Stomach (tissue), 8 donors: ENCODE measurements at regions not wholly inside any gene's neighbourhood (a gene's known extent, or its start where the extent isn't known, plus 50 kb on each side); places are given as distances from the start of the nearest gene placed in this dataset.

Experiments used
- DNase-seq, 2 donors: peaks; one replicate each; pipeline versions ENCODE4 v3.0.0 to v3.0.0-alpha.2; 2013 to 2019
- H3K27ac ChIP-seq, 5 donors: fragments of 200-600 bp in 4 of 5; sonication (generic) in 4 of 5; one replicate each; pipeline ENCODE4 v1.5.1; 2013 to 2019; ENCODE audit warnings: mild to moderate bottlenecking in 1 of 5, moderate library complexity in 1 of 5
- H3K27me3 ChIP-seq, 3 donors: fragments of 200-600 bp; sonication (generic); one replicate each; pipeline ENCODE4 v1.5.1; 2017 to 2019; ENCODE audit warnings: mixed run types in 1 of 3
- H3K36me3 ChIP-seq, 4 donors: fragments of 200-600 bp; sonication (generic); 1 replicate in 3 of 4; 2 replicates in 1 of 4; pipeline ENCODE4 v1.5.1; 2016 to 2019
- H3K4me1 ChIP-seq, 4 donors: fragments of 200-600 bp; sonication (generic); one replicate each; pipeline ENCODE4 v1.5.1; 2016 to 2019
- H3K4me3 ChIP-seq, 4 donors: fragments of 200-600 bp; sonication (generic) in 3 of 4; one replicate each; pipeline ENCODE4 v1.5.1; 2016 to 2019; ENCODE audit warnings: mild to moderate bottlenecking in 1 of 4
- H3K9me3 ChIP-seq, 4 donors: fragments of 200-600 bp; sonication (generic); one replicate each; pipeline ENCODE4 v1.5.1; 2016 to 2019
- EP300 ChIP-seq: sonication (generic); formaldehyde crosslinking; IDR thresholded peaks from one replicate; pipeline ENCODE4 v1.6.1; 2017; ENCODE audit warnings: antibody characterized with exemption
- POLR2A ChIP-seq, 4 donors: fragments of 450-650 bp; IDR thresholded peaks; one replicate each; pipeline ENCODE4 v1.6.1; 2016; ENCODE audit warnings: antibody characterized with exemption in 4 of 4, control low read depth in 2 of 4, mild to moderate bottlenecking in 1 of 4, moderate library complexity in 1 of 4
- POLR2AphosphoS5 ChIP-seq, 3 donors: sonication (generic); formaldehyde crosslinking; IDR thresholded peaks; one replicate each; pipeline ENCODE4 v1.6.1; 2016; ENCODE audit warnings: antibody characterized with exemption in 3 of 3
- WGBS, 5 donors: extraction: QIAGEN DNeasy Blood & Tissue Kit in 3 of 5; methylation state at CpG; one replicate each; pipeline versions ENCODE4 v1.1.5 to v1.1.7; 2013 to 2018; 5-methylcytosine and 5-hydroxymethylcytosine counted together
- intact Hi-C: fragments of 100-400 bp; cut with DNase I; formaldehyde crosslinking; loops from one replicate; pipeline ENCODE4 v1.15.1; 2023; ENCODE audit warnings: low total_unique reads
- TF ChIP-seq, protein P1 (sequence below), 7 experiments: fragments of 450-650 bp in 4 of 7; fragments of 200-600 bp in 3 of 7; sonication (generic) in 3 of 7; IDR thresholded peaks; one replicate each; pipeline ENCODE4 v1.5.1; 2016 to 2019; ENCODE audit warnings: antibody characterized with exemption in 7 of 7, control low read depth in 2 of 7, mild to moderate bottlenecking in 1 of 7
- donor health status: healthy with polysubstance abuse.
- donor health status: Bipolar disorder and iron deficiency.
- donor health status: healthy.

DNA sequence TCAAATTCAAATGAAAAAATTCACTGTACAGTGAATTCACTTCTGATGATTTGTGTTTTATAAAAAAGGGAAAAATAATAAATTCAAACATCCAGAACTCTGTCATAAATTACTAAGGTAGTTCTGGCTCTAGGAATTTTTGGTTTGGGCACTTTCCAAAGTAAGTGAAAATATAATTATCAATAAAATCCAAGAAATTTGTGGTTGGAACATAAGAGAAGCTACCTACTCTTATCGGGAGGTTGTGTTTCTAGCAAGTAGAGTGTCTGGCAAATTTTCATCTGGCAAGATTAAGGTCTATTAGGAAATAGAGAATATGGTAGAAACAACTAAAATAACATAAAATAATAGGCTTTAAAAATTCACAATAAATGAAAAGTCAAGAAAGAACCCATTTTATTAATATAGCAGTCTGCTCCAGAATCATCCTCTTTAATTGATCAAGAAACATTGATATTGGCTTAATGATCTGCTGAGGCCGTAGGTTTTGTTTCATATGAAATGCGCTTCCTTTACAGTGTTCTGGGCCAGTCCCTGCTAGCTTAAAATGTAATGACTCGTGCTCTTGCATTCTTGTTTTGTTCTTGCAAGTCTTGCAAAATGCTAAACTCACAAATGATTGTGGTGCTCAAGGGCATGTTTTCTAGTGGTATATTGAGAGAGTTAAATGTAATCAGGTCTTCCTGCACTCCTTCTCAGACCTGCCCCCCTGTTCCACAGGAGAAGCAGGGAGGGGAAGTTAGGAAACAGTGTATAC is 331.4 kb downstream of the RAPGEF2 start:
- Histone ChIP-seq H3K4me1 (peaks cover 0 to 1% (median under 1%) of the 10 kb centered on the region in 4 donors), H3K27ac (no peak overlapping the region), H3K27me3 (no peaks in the 10 kb centered on the region), H3K9me3 (no peaks in the 10 kb centered on the region), H3K36me3 (no peaks in the 10 kb centered on the region), H3K4me3 (no peak overlapping the region)
- intact Hi-C loops: no loop called here
- DNase-seq: no peak
- TF ChIP-seq, protein P1, sequence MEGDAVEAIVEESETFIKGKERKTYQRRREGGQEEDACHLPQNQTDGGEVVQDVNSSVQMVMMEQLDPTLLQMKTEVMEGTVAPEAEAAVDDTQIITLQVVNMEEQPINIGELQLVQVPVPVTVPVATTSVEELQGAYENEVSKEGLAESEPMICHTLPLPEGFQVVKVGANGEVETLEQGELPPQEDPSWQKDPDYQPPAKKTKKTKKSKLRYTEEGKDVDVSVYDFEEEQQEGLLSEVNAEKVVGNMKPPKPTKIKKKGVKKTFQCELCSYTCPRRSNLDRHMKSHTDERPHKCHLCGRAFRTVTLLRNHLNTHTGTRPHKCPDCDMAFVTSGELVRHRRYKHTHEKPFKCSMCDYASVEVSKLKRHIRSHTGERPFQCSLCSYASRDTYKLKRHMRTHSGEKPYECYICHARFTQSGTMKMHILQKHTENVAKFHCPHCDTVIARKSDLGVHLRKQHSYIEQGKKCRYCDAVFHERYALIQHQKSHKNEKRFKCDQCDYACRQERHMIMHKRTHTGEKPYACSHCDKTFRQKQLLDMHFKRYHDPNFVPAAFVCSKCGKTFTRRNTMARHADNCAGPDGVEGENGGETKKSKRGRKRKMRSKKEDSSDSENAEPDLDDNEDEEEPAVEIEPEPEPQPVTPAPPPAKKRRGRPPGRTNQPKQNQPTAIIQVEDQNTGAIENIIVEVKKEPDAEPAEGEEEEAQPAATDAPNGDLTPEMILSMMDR (IDR thresholded peaks at IDR 0.05): no peak
- TF ChIP-seq POLR2AphosphoS5 (IDR thresholded peaks at IDR 0.05): no peak
- TF ChIP-seq EP300: no peak
- no peak for TF ChIP-seq POLR2A (IDR thresholded peaks at IDR 0.05)
- 66 to 87% (median 77%) methylated on average over 4 of the region's 4 CpGs for WGBS, 5 donors

DNA sequence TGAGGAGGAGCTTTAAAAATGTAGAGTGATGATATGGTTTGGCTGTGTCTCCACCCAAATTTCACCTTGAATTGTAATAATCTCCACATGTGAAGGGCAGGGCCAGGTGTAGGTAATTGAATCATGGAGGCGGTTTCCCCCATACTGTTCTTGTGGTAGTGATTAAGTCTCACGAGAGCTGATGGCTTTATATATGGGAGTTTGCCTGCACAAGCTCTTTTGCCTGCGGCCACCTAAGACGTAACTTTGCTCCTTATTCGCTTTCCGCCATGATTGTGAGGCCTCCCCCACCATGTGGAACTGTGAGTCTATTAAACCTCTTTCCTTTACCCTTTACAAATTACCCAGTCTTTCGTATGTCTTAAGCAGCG is 332.0 kb downstream of the RAPGEF2 start:
- no peaks in the 10 kb centered on the region for H3K9me3 ChIP-seq
- 91 to 95% (median 93%) methylated on average over 8 of the region's 8 CpGs for WGBS, 5 donors
- H3K4me3 ChIP-seq: no peak overlapping the region
- DNase-seq: no peak
- H3K27ac ChIP-seq: no peak overlapping the region
- no peaks in the 10 kb centered on the region for H3K36me3 ChIP-seq
- no peaks in the 10 kb centered on the region for H3K27me3 ChIP-seq
- no peaks in the 10 kb centered on the region for H3K4me1 ChIP-seq
- intact Hi-C loops: no loop called here
- TF ChIP-seq, protein P1 (IDR thresholded peaks at IDR 0.05): no peak
- TF ChIP-seq POLR2AphosphoS5 (IDR thresholded peaks at IDR 0.05): no peak
- no peak for TF ChIP-seq EP300
- TF ChIP-seq POLR2A (IDR thresholded peaks at IDR 0.05): no peak

DNA sequence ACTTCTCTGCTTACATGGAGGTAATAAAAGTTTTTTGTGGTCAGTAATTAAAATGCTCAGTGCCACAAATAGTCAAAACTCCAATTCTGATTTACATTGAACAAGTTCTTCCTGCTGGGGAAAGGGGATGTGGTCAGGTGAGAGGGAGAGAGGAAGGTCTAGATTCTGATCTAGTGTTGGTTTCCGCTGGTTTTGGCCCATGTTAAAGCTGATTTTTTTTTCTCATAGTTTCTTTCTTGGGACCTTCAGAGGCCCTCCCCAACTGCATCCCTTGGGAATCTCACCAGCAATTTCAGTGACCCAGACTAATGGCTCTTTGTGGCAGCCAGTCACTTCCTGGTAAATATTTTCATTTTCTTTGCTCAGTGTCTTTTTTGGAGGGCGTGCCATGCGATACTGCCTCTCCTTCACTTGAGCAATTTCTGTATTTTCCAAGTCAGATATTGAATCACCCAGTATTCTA is 332.7 kb downstream of the RAPGEF2 start:
- intact Hi-C loops: no loop called here
- DNase-seq: no peak
- TF ChIP-seq, protein P1 (IDR thresholded peaks at IDR 0.05): no peak
- no peak for TF ChIP-seq EP300
- TF ChIP-seq POLR2A (IDR thresholded peaks at IDR 0.05): no peak
- TF ChIP-seq POLR2AphosphoS5 (IDR thresholded peaks at IDR 0.05): no peak
- no peak overlapping the region for H3K4me3 ChIP-seq
- no peaks in the 10 kb centered on the region for H3K9me3 ChIP-seq
- no peaks in the 10 kb centered on the region for H3K4me1 ChIP-seq
- H3K27me3 ChIP-seq: no peaks in the 10 kb centered on the region
- no peak overlapping the region for H3K27ac ChIP-seq
- no peaks in the 10 kb centered on the region for H3K36me3 ChIP-seq
- 41 to 65% (median 53%) methylated on average over 3 of the region's 3 CpGs for WGBS, 5 donors

DNA sequence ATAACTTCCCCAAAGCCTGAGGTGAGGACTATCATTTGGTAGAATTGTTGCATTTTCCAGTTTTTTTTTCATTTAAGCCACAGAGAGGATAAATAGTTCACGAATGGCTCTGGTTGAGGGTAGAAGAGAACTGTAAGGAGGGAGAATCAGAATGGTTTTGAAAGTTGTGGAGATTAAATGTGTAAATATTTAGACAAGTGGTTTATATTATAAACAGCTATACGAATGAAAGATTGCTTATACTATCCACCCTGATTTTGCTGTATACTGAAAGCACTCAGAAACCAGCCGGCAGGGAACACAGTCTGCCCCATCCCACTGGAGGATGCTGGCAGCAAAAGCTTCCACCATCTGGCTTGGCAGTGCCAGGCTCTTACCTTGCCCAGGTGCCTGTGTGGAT is 341.1 kb downstream of the RAPGEF2 start:
- WGBS, 5 donors: 42 to 60% (median 48%) methylated on average over 3 of the region's 3 CpGs
- no peak overlapping the region for H3K27ac ChIP-seq
- TF ChIP-seq, protein P1 (IDR thresholded peaks at IDR 0.05): no peak
- TF ChIP-seq POLR2AphosphoS5 (IDR thresholded peaks at IDR 0.05): no peak
- no peak for TF ChIP-seq EP300
- no peak for TF ChIP-seq POLR2A (IDR thresholded peaks at IDR 0.05)
- H3K36me3 ChIP-seq: no peaks in the 10 kb centered on the region
- H3K4me3 ChIP-seq: no peak overlapping the region
- no peaks in the 10 kb centered on the region for H3K9me3 ChIP-seq
- no peak for DNase-seq
- no peaks in the 10 kb centered on the region for H3K4me1 ChIP-seq
- intact Hi-C loops: no loop called here
- H3K27me3 ChIP-seq: no peaks in the 10 kb centered on the region
